GM21786 (cell line): ENCODE measurements at regions not wholly inside any gene's neighbourhood (a gene's known extent, or its start where the extent isn't known, plus 50 kb on each side); places are given as distances from the start of the nearest gene placed in this dataset.
"Not testable (repeated sequence)": the region's sequence is repeated elsewhere in the genome, so short reads cannot be mapped to it uniquely, and the experiment has no call there.

Source experiments
- ATAC-seq: cut with Tn5 transposase; IDR thresholded peaks from one replicate; pipeline ENCODE4 v1.9.1; 2021; ENCODE audit not compliant: unreplicated experiment

GRCh38 chrX:40788698-40789097, 53.4 kb upstream of the MED14 start:
- ATAC-seq, result not testable (repeated sequence)

GRCh38 chrX:40792433-40792832, 57.1 kb upstream of the MED14 start:
- no peak for ATAC-seq

- ATAC-seq, result not testable (repeated sequence)
These were observed 59.4 kb upstream of the MED14 start for GRCh38 chrX:40794829-40795130.

- ATAC-seq, result not testable (repeated sequence)
These were observed 64.4 kb upstream of the MED14 start for GRCh38 chrX:40799745-40800144.

GRCh38 chrX:40805404-40805803, 70.1 kb upstream of the MED14 start:
- ATAC-seq, result no peak

GRCh38 chrX:40806513-40807220, 71.3 kb upstream of the MED14 start:
- ATAC-seq, result no peak

GRCh38 chrX:40807384-40807783, 72.0 kb upstream of the MED14 start:
- ATAC-seq, result no peak

- ATAC-seq, result no peak
These were observed 72.9 kb upstream of the MED14 start for GRCh38 chrX:40808203-40808602.

- no peak for ATAC-seq
These were observed 73.9 kb upstream of the MED14 start for GRCh38 chrX:40809210-40809609.

GRCh38 chrX:40815045-40815444, 79.7 kb upstream of the MED14 start:
- not testable (repeated sequence) for ATAC-seq

GRCh38 chrX:40816906-40817305, 81.6 kb upstream of the MED14 start:
- no peak for ATAC-seq

- ATAC-seq, result no peak
These were observed 82.9 kb upstream of the MED14 start for GRCh38 chrX:40818236-40818635.

- no peak for ATAC-seq
These were observed 86.4 kb upstream of the MED14 start for GRCh38 chrX:40821780-40822179.

GRCh38 chrX:40827331-40827730, 92.0 kb upstream of the MED14 start:
- no peak for ATAC-seq

GRCh38 chrX:40831750-40832149, 96.4 kb upstream of the MED14 start:
- no peak for ATAC-seq

GRCh38 chrX:40832723-40833122, 97.4 kb upstream of the MED14 start:
- ATAC-seq, result no peak

- ATAC-seq, result no peak
These were observed 98.9 kb upstream of the MED14 start for GRCh38 chrX:40834225-40834624.

GRCh38 chrX:40835526-40835925, 100.2 kb upstream of the MED14 start:
- ATAC-seq, result no peak

- no peak for ATAC-seq
These were observed 108.3 kb upstream of the MED14 start for GRCh38 chrX:40843643-40844042.

- ATAC-seq, result no peak
These were observed 109.1 kb upstream of the MED14 start for GRCh38 chrX:40844471-40844870.

GRCh38 chrX:40845331-40845911, 110.1 kb upstream of the MED14 start:
- ATAC-seq, result no peak

- ATAC-seq, result no peak
These were observed 114.8 kb upstream of the MED14 start for GRCh38 chrX:40849906-40850823.
